Upper lobe of left lung (tissue), 4 donors: ENCODE measurements at regions not wholly inside any gene's neighbourhood (a gene's known extent, or its start where the extent isn't known, plus 50 kb on each side); places are given as distances from the start of the nearest gene placed in this dataset.

ENCODE experiments used
- CTCF ChIP-seq, 6 experiments: fragments of 450-650 bp in 4 of 6; fragments of 200-600 bp in 2 of 6; sonication (generic) in 2 of 6; IDR thresholded peaks; one replicate each; pipeline ENCODE4 v1.5.1; 2016 to 2019; ENCODE audit warnings: antibody characterized with exemption in 6 of 6
- EP300 ChIP-seq, 4 donors: sonication (generic); formaldehyde crosslinking; IDR thresholded peaks; one replicate each; pipeline ENCODE4 v1.5.1; 2017; ENCODE audit warnings: antibody characterized with exemption in 4 of 4, control low read depth in 2 of 4

GRCh38 chr4:125044886-125045285, 269.9 kb upstream of the FAT4 start:
- no peak for TF ChIP-seq CTCF (IDR thresholded peaks at IDR 0.05)
- TF ChIP-seq EP300 (IDR thresholded peaks at IDR 0.05) = no peak
